KOPT-K1 (cell line): ENCODE measurements at regions not wholly inside any gene's neighbourhood (a gene's known extent, or its start where the extent isn't known, plus 50 kb on each side); places are given as distances from the start of the nearest gene placed in this dataset.

Experiments used
- H3K27ac ChIP-seq: fragments of 200-600 bp; sonication (generic); 2 replicates; pipeline ENCODE4 v1.5.1; 2016; ENCODE audit warnings: antibody characterized with exemption, mild to moderate bottlenecking, low read depth, low read length; ENCODE audit not compliant: poor library complexity, severe bottlenecking
- H3K36me3 ChIP-seq: fragments of 200-600 bp; sonication (generic); 2 replicates; pipeline ENCODE4 v1.5.1; 2017; ENCODE audit warnings: antibody characterized with exemption, mild to moderate bottlenecking, low read length, moderate library complexity; ENCODE audit not compliant: insufficient read depth
- H3K9me3 ChIP-seq: fragments of 200-600 bp; sonication (generic); 2 replicates; pipeline ENCODE4 v1.5.1; 2017; ENCODE audit warnings: antibody characterized with exemption, low read length, mild to moderate bottlenecking; ENCODE audit not compliant: insufficient read depth, poor library complexity, severe bottlenecking

DNA sequence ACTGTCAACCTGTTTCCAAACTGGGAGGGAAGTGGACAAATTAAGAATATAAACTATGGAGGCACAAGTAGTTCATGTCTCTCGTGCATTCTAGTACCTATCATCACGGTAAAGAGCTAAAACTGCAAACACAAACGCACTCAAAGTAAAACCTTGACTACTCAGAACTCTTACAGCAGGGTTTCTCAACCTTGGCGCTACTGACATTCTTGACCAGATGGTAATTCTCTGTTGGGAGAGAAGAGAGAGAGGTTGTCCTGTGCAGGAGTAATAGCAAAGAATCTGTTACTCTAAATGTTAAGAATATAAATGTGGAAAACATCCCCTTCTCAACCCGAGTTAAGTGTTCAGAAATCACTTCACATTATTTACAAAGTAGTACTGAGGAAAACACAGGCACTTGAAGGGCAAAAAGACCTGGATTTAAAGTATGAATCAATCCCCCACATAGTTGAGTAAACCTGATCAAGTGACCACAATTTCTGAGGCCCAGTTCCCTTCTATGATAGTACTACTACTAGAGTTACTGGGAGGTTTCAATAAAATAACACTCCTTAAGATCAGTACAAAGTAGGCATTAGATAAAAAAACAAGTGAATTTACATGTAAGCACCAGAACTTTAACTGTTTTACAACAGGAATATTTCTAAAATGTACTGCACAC lies 73.1 kb upstream of the ARHGAP32 start:
- H3K27ac ChIP-seq, result no peak overlapping the region
- no peaks in the 10 kb centered on the region for H3K9me3 ChIP-seq
- peaks cover 6% of the 10 kb centered on the region; the same call in 1 of the 2 replicates for H3K36me3 ChIP-seq

DNA sequence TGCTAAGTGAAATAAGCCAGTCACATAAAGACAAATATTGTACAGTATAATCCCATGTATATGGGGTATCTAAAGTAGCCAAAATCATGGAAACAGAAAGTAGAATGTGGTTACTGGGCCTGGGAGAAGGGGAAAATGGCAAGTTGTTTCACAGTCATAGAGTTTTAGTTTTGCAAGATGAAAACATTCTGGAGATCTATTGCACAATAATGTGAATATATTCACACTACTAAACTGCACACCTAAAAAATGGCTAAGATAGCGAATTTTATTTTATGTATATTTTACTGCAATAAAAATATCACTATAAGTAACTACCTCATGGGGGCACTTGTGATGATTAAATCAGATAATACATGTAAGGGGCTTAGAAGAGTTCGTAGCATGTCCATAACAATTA lies 72.0 kb upstream of the ARHGAP32 start:
- Histone ChIP-seq H3K9me3 (no peaks in the 10 kb centered on the region), H3K27ac (no peak overlapping the region), H3K36me3 (peaks cover 6% of the 10 kb centered on the region; the same call in 1 of the 2 replicates)

DNA sequence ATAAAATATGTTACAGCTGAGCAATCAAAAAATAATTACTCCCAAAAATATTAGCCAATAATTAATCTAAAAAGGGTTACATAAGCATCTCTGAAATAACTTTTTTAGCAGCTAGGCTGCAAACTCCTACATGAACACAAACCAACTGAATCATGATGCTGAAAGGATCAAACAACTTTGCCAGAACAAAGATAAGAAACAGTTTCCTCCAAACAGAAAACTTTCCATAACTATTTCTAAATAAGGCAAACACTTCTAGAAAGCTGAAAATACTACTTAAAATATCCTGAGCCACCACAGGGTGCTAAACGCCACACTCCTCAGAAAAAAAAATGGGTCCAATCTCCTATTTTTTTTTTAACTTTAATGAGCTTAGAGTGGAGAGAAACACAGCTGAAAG lies 68.6 kb upstream of the ARHGAP32 start:
- Histone ChIP-seq H3K36me3 (no peaks in the 10 kb centered on the region; the same call in 1 of the 2 replicates), H3K27ac (peak overlapping the region; percentile 15)

DNA sequence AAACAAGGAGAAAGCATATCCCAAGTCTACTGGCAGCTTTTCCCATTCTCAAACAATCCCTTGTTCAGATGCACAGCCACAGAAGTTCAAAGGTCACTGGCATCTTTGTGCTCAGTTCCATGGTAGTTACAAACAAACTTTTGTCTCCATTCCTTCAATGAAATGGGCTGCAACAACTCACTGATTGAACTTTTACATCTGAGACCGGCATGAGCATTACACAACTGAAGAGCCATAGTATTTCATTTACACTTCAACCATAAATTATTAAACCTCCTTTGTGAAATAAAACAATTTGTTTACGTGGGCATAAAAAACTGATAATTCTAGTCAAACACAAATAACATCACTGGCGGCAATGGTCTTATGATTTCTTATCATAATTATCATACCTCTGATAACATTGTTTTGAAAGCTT lies 67.8 kb upstream of the ARHGAP32 start:
- Histone ChIP-seq H3K36me3 (no peaks in the 10 kb centered on the region), H3K9me3 (no peaks in the 10 kb centered on the region), H3K27ac (no peak overlapping the region)

More for the DNA sequence above, 68.6 kb upstream of the ARHGAP32 start:
- H3K9me3 ChIP-seq, result no peaks in the 10 kb centered on the region

- no peak overlapping the region for H3K27ac ChIP-seq
- no peaks in the 10 kb centered on the region for H3K36me3 ChIP-seq
- no peaks in the 10 kb centered on the region for H3K9me3 ChIP-seq
Measured at GRCh38 chr11:129258205-129258604, 66.1 kb upstream of the ARHGAP32 start.

GRCh38 chr11:129257512-129257911 lies 65.4 kb upstream of the ARHGAP32 start:
- H3K27ac ChIP-seq, result no peak overlapping the region

GRCh38 chr11:129252621-129253020 lies 60.5 kb upstream of the ARHGAP32 start:
- Histone ChIP-seq H3K36me3 (no peaks in the 10 kb centered on the region), H3K9me3 (no peaks in the 10 kb centered on the region), H3K27ac (no peak overlapping the region)

More at GRCh38 chr11:129257512-129257911, 65.4 kb upstream of the ARHGAP32 start:
- no peaks in the 10 kb centered on the region for H3K9me3 ChIP-seq
- H3K36me3 ChIP-seq, result no peaks in the 10 kb centered on the region

DNA sequence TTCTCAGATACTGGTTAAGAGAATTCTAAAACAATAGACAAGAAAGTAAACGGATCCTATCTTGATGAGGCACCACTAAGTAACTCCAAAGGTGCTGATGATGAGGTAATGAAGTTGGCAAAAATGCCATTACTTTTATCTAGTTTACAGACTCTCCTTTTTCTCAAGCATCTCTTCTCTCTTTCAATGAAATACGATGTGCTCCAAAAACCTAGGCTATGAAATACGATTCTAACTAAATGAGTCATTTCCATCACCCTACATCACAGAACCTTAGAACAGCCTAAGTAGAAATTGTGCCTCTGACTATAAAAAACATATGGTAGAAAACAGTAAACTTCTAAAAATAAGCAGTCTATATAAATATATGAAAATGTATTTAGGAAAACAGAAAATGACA lies 58.9 kb upstream of the ARHGAP32 start:
- Histone ChIP-seq H3K36me3 (no peaks in the 10 kb centered on the region), H3K9me3 (no peaks in the 10 kb centered on the region), H3K27ac (no peak overlapping the region)

- Histone ChIP-seq H3K9me3 (no peaks in the 10 kb centered on the region), H3K36me3 (no peaks in the 10 kb centered on the region), H3K27ac (no peak overlapping the region)
Measured at GRCh38 chr11:129249923-129250322, 57.8 kb upstream of the ARHGAP32 start.

GRCh38 chr11:129249351-129249750 lies 57.2 kb upstream of the ARHGAP32 start:
- H3K27ac ChIP-seq, result no peak overlapping the region
- no peaks in the 10 kb centered on the region for H3K9me3 ChIP-seq
- no peaks in the 10 kb centered on the region for H3K36me3 ChIP-seq

- no peaks in the 10 kb centered on the region for H3K9me3 ChIP-seq
- no peaks in the 10 kb centered on the region for H3K36me3 ChIP-seq
- no peak overlapping the region for H3K27ac ChIP-seq
Measured at GRCh38 chr11:129248618-129249017, 56.5 kb upstream of the ARHGAP32 start.

- H3K9me3 ChIP-seq, result no peaks in the 10 kb centered on the region
Measured at GRCh38 chr11:129247135-129247534, 55.0 kb upstream of the ARHGAP32 start.

GRCh38 chr11:129242855-129243254 lies 50.7 kb upstream of the ARHGAP32 start:
- H3K9me3 ChIP-seq, result no peaks in the 10 kb centered on the region
- H3K27ac ChIP-seq, result no peak overlapping the region
- no peaks in the 10 kb centered on the region for H3K36me3 ChIP-seq

More at GRCh38 chr11:129247135-129247534, 55.0 kb upstream of the ARHGAP32 start:
- H3K27ac ChIP-seq, result peak overlapping the region; percentile 61
- H3K36me3 ChIP-seq, result no peaks in the 10 kb centered on the region
